Transverse colon (tissue), 4 donors: ENCODE measurements at regions not wholly inside any gene's neighbourhood (a gene's known extent, or its start where the extent isn't known, plus 50 kb on each side); places are given as distances from the start of the nearest gene placed in this dataset.

Source experiments
- DNase-seq: peaks from one replicate; pipeline ENCODE4 v3.0.0-alpha.2; 2019
- H3K27ac ChIP-seq, 4 donors: fragments of 200-600 bp; sonication (generic); 2 replicates each; pipeline ENCODE4 v1.5.1; 2016 to 2018; ENCODE audit warnings: inconsistent platforms in 4 of 4
- H3K27me3 ChIP-seq: fragments of 200-600 bp; sonication (generic); 2 replicates; pipeline ENCODE4 v1.5.1; 2017; ENCODE audit warnings: inconsistent platforms
- H3K36me3 ChIP-seq, 4 donors: fragments of 200-600 bp; sonication (generic); 2 replicates each; pipeline ENCODE4 v1.5.1; 2017 to 2019; ENCODE audit warnings: inconsistent platforms in 4 of 4
- H3K4me1 ChIP-seq, 4 donors: fragments of 200-600 bp; sonication (generic); 2 replicates each; pipeline ENCODE4 v1.5.1; 2017 to 2020; ENCODE audit warnings: inconsistent platforms in 4 of 4
- H3K4me3 ChIP-seq, 4 donors: fragments of 200-600 bp; sonication (generic); 1 replicate in 1 of 4; 2 replicates in 3 of 4; pipeline versions ENCODE4 v1.5.1 to v1.6.1; 2017 to 2019; ENCODE audit warnings: inconsistent platforms in 4 of 4
- H3K9me3 ChIP-seq, 2 donors: fragments of 200-600 bp; sonication (generic); 2 replicates each; pipeline ENCODE4 v1.5.1; 2017 to 2019; ENCODE audit warnings: inconsistent platforms in 2 of 2
- CTCF ChIP-seq, 5 experiments: fragments of 200-600 bp in 3 of 5; fragments of 450-650 bp in 2 of 5; sonication (generic) in 3 of 5; IDR thresholded peaks; 1 replicate in 2 of 5; 2 replicates in 3 of 5; pipeline ENCODE4 v1.5.1; 2016 to 2017; ENCODE audit warnings: antibody characterized with exemption in 5 of 5, inconsistent platforms in 3 of 5, mild to moderate bottlenecking in 2 of 5, moderate library complexity in 1 of 5
- EP300 ChIP-seq: sonication (generic); formaldehyde crosslinking; IDR thresholded peaks from one replicate; pipeline ENCODE4 v1.6.1; 2017; ENCODE audit warnings: antibody characterized with exemption, low read depth
- POLR2A ChIP-seq: fragments of 450-650 bp; IDR thresholded peaks from one replicate; pipeline ENCODE4 v1.6.1; 2016; ENCODE audit warnings: antibody characterized with exemption, mild to moderate bottlenecking, moderate library complexity
- POLR2AphosphoS5 ChIP-seq, 3 donors: sonication (generic); formaldehyde crosslinking; IDR thresholded peaks; one replicate each; pipeline ENCODE4 v1.6.1; 2016; ENCODE audit warnings: antibody characterized with exemption in 3 of 3
- WGBS, 2 donors: methylation state at CpG; one replicate each; pipeline ENCODE4 v1.1.5; 2018; ENCODE audit warnings: low coverage in 1 of 2; 5-methylcytosine and 5-hydroxymethylcytosine counted together
- in situ Hi-C, 4 donors: fragments of 200-750 bp; cut with MboI; loops; one replicate each; pipeline versions ENCODE4 v1.15.0 to v1.15.1; 2017; ENCODE audit warnings: low sequenced_read_pairs in 3 of 4, low pct_ligation_motif_present in 1 of 4, low pct_unique_long_range_greater_than_20kb in 1 of 4
- intact Hi-C: fragments of 100-400 bp; cut with DNase I; formaldehyde crosslinking; loops from one replicate; pipeline ENCODE4 v1.15.1; 2023; ENCODE audit warnings: low total_unique reads

GRCh38 chr2:71811726-71812125, 335.9 kb downstream of the CYP26B1 start:
- Histone ChIP-seq H3K27ac (no peak overlapping the region), H3K9me3 (no peaks in the 10 kb centered on the region), H3K27me3 (no peaks in the 10 kb centered on the region), H3K4me1 (no peaks in the 10 kb centered on the region), H3K36me3 (no peaks in the 10 kb centered on the region), H3K4me3 (no peak overlapping the region)
- whole genome bisulfite sequencing, 2 donors: 85% methylated on average over 4 of the region's 4 CpGs; no CpG with 5 or more reads in 1 of the 2 donors
- intact Hi-C loops: no loop called here
- no peak for DNase-seq
- no peak for TF ChIP-seq CTCF (IDR thresholded peaks at IDR 0.05)
- no peak for TF ChIP-seq POLR2A
- TF ChIP-seq EP300: no peak
- TF ChIP-seq POLR2AphosphoS5 (IDR thresholded peaks at IDR 0.05): no peak
- in situ Hi-C loops: loop anchor here in 2 of 4 donors (25.0 kb wide), 3 partner anchors 101 to 776 kb away; partner anchors contain the start of gene CYP26B1 (in 1 of the 2)

GRCh38 chr2:71811157-71811556, 336.5 kb downstream of the CYP26B1 start:
- in situ Hi-C loops (loop anchor here in 2 of 4 donors (25.0 kb wide), 3 partner anchors 101 to 776 kb away; partner anchors contain the start of gene CYP26B1 (in 1 of the 2)), intact Hi-C loops (no loop called here)
- Histone ChIP-seq H3K27me3 (no peaks in the 10 kb centered on the region), H3K36me3 (no peaks in the 10 kb centered on the region), H3K4me1 (no peaks in the 10 kb centered on the region), H3K27ac (no peak overlapping the region), H3K4me3 (no peak overlapping the region), H3K9me3 (no peaks in the 10 kb centered on the region)
- no peak for DNase-seq
- TF ChIP-seq CTCF (IDR thresholded peaks at IDR 0.05): no peak
- TF ChIP-seq POLR2AphosphoS5 (IDR thresholded peaks at IDR 0.05): no peak
- TF ChIP-seq POLR2A: no peak
- TF ChIP-seq EP300: no peak

GRCh38 chr2:71807581-71808451, 339.8 kb downstream of the CYP26B1 start:
- intact Hi-C loops: loop anchor here (10.0 kb wide), 1 partner anchor 347 kb away; no protein-coding TSS in a partner anchor
- no peak overlapping the region for H3K4me3 ChIP-seq
- TF ChIP-seq CTCF (IDR thresholded peaks at IDR 0.05): no peak
- peak; percentile 9 to 71 (median 68) for TF ChIP-seq POLR2AphosphoS5 (IDR thresholded peaks at IDR 0.05)
- H3K27me3 ChIP-seq: no peaks in the 10 kb centered on the region
- H3K9me3 ChIP-seq: no peaks in the 10 kb centered on the region
- H3K36me3 ChIP-seq: no peaks in the 10 kb centered on the region
- no peaks in the 10 kb centered on the region for H3K4me1 ChIP-seq
- DNase-seq: peak; percentile 28
- in situ Hi-C loops: loop anchor here in 2 of 4 donors (25.0 kb wide), 3 partner anchors 104 to 779 kb away; partner anchors contain the start of gene CYP26B1 (in 1 of the 2)
- no peak overlapping the region for H3K27ac ChIP-seq
- WGBS, 2 donors: 64% methylated on average over 8 of the region's 8 CpGs; no CpG with 5 or more reads in 1 of the 2 donors

GRCh38 chr2:71806432-71806831, 341.2 kb downstream of the CYP26B1 start:
- Histone ChIP-seq H3K27ac (no peak overlapping the region), H3K27me3 (no peaks in the 10 kb centered on the region), H3K4me1 (no peaks in the 10 kb centered on the region), H3K9me3 (no peaks in the 10 kb centered on the region), H3K36me3 (no peaks in the 10 kb centered on the region), H3K4me3 (no peak overlapping the region)
- 83 to 91% methylated on average over 1 to 3 of the region's 3 CpGs for WGBS, 2 donors
- in situ Hi-C loops (loop anchor here in 2 of 4 donors (25.0 kb wide), 3 partner anchors 106 to 781 kb away; partner anchors contain the start of gene CYP26B1 (in 1 of the 2)), intact Hi-C loops (loop anchor here (10.0 kb wide), 1 partner anchor 348 kb away; no protein-coding TSS in a partner anchor)
- no peak for DNase-seq
- no peak for TF ChIP-seq POLR2A
- no peak for TF ChIP-seq CTCF (IDR thresholded peaks at IDR 0.05)
- TF ChIP-seq EP300: no peak
- no peak for TF ChIP-seq POLR2AphosphoS5 (IDR thresholded peaks at IDR 0.05)
